ENCODE measurements at regions not wholly inside any gene's neighbourhood (a gene's known extent, or its start where the extent isn't known, plus 50 kb on each side); places are given as distances from the start of the nearest gene placed in this dataset.
"Not testable (repeated sequence)": the region's sequence is repeated elsewhere in the genome, so short reads cannot be mapped to it uniquely, and the experiment has no call there.

DNA sequence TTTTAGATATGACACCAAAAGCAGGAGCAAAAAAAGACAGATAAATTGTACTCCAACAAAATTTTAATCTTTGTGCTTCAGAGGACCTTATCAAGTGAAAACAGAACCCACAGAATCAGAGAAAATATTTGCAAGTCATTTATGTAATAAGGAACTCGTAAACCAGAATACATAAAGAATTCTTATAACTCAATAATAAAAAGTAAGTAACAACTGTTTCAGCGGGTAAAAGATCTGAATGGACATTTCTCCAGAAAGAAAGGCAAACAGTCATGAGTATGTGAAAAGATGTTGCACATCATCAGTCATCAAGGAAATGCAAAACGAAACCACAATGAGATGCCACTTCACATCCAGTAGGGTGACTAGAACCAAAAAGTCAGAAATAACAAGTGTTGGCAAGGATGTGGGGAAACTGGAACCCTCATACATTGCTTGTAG, 167.7 kb upstream of the KCTD7 start:
- intact Hi-C loops (cut with DNase I), result no loop called here
- no peak overlapping the region for H3K4me3 ChIP-seq
- peaks cover 0 to 6% (median 0%) of the 10 kb centered on the region in 4 donors for H3K4me1 ChIP-seq
- no peak overlapping the region for H3K27ac ChIP-seq
- DNase-seq, result no peak
- TF ChIP-seq CTCF (IDR thresholded peaks at IDR 0.05) (no peak), POLR2AphosphoS5 (IDR thresholded peaks at IDR 0.05) (no peak), POLR2A (IDR thresholded peaks at IDR 0.05) (no peak), EP300 (IDR thresholded peaks at IDR 0.05) (no peak)
- no peaks in the 10 kb centered on the region for H3K9me3 ChIP-seq
- H3K27me3 ChIP-seq, result no peaks in the 10 kb centered on the region
- WGBS, 2 donors, result 54 to 66% methylated on average over 3 of the region's 3 CpGs
- no peaks in the 10 kb centered on the region for H3K36me3 ChIP-seq

DNA sequence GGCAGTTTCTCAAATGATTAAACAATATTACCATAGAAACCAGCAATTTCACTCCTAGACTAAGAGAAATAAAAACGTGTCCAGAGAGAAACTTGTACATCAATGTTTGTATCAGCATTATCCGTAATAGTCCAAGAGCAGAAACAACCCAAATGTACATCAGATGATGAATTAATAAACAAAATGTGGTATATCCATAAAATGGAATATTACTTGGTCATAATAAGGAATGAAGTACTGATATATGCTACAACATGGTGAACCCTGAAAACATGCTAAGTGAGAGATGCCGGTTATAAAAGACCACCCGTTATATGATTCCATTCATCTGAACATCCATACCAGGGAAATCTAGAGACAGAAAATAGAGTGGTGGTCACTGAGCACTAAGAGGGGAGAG, 167.3 kb upstream of the KCTD7 start:
- H3K9me3 ChIP-seq; H3K27ac ChIP-seq; H3K36me3 ChIP-seq; H3K4me1 ChIP-seq; DNase-seq; H3K27me3 ChIP-seq; H3K4me3 ChIP-seq; intact Hi-C loops (cut with DNase I): not testable (repeated sequence)
- 92 to 96% methylated on average over 4 of the region's 4 CpGs for WGBS, 2 donors

- H3K4me3 ChIP-seq; H3K4me1 ChIP-seq; H3K9me3 ChIP-seq; DNase-seq; H3K27me3 ChIP-seq; intact Hi-C loops (cut with DNase I); H3K36me3 ChIP-seq; H3K27ac ChIP-seq: not testable (repeated sequence)
- WGBS, 2 donors, result 97 to 98% methylated on average over 4 of the region's 4 CpGs
Measured at GRCh38 chr7:66462831-66463230, 165.8 kb upstream of the KCTD7 start.

- Histone ChIP-seq H3K4me3 (no peak overlapping the region), H3K9me3 (no peaks in the 10 kb centered on the region), H3K27me3 (no peaks in the 10 kb centered on the region), H3K4me1 (peaks cover 0 to 6% (median 0%) of the 10 kb centered on the region in 4 donors), H3K27ac (no peak overlapping the region), H3K36me3 (no peaks in the 10 kb centered on the region)
- 86 to 95% methylated on average over 6 of the region's 6 CpGs for WGBS, 2 donors
- no peak for DNase-seq
- intact Hi-C loops (cut with DNase I), result no loop called here
- TF ChIP-seq EP300 (IDR thresholded peaks at IDR 0.05) (no peak), POLR2AphosphoS5 (IDR thresholded peaks at IDR 0.05) (no peak), CTCF (IDR thresholded peaks at IDR 0.05) (no peak), POLR2A (IDR thresholded peaks at IDR 0.05) (no peak)
Measured at GRCh38 chr7:66464059-66464458, 164.6 kb upstream of the KCTD7 start.

GRCh38 chr7:66466081-66466600, 162.5 kb upstream of the KCTD7 start:
- WGBS, 2 donors, result 96 to 97% methylated on average over 8 of the region's 8 CpGs
- no peak for DNase-seq

More at GRCh38 chr7:66466081-66466600, 162.5 kb upstream of the KCTD7 start:
- Histone ChIP-seq H3K27me3 (no peaks in the 10 kb centered on the region), H3K4me3 (no peak overlapping the region), H3K9me3 (no peaks in the 10 kb centered on the region), H3K4me1 (no peaks in the 10 kb centered on the region), H3K27ac (no peak overlapping the region), H3K36me3 (no peaks in the 10 kb centered on the region)
- intact Hi-C loops (cut with DNase I), result no loop called here
- TF ChIP-seq CTCF (IDR thresholded peaks at IDR 0.05) (no peak), POLR2A (IDR thresholded peaks at IDR 0.05) (no peak), EP300 (IDR thresholded peaks at IDR 0.05) (no peak), POLR2AphosphoS5 (IDR thresholded peaks at IDR 0.05) (no peak)
